ENCODE measurements at regions not wholly inside any gene's neighbourhood (a gene's known extent, or its start where the extent isn't known, plus 50 kb on each side); places are given as distances from the start of the nearest gene placed in this dataset.
"Not testable (repeated sequence)": the region's sequence is repeated elsewhere in the genome, so short reads cannot be mapped to it uniquely, and the experiment has no call there.

DNA sequence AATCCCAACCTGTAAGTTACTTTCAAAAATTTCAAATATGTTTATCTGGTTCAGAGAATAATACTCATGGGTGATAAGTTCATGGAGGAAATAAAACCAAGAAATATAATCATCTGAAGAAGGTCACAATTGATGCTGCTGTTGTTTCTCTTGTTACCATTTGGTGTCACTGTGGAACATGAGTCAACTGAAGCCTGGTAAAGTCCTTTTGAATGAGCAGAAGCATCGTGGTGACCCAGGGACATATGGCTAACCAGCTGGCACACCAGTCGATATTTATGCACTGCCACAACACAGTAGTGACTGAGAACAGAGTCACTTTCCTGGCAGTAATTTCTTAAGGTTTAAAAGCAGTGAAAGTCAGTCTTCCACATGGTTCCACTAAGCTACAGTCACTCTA is 612.9 kb upstream of the TLE4 start:
- no peak for DNase-seq

DNA sequence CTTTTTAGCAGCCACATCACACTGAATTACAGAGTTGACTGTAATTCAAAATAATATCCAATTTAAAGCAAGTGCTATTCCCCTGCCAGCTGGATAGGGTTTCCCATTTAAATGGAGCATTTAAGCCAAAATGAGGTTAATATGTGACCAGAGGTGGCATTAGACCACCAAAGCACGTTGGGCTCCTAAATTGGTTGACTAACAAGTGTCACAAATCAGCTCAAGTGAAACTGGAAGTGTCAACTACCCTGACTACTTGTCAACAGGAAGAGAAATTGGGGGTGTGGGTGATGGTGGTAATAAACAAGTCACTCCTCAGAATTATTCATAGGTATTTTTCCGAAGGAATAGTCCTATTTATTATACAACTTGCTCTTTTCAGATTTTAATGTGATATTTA is 609.6 kb upstream of the TLE4 start:
- no peak for DNase-seq

DNA sequence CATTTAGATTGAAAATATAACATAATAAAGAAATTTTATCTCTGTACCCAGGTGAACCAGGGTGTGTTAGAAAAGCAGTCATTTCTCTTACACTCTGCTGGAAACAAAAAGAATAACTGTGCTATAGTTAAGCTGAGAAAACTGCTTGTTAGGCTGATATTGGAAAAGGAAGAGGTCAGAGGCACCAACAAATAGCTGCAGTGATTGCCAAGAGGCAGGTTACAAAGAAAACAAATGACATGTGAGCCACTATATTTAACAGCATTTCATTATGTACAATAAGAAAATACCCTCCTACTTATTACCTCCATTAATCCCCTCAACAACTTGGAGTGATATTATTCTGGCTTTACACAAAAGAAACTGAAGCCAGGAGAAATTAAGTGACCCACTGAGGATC is 607.9 kb upstream of the TLE4 start:
- DNase-seq: no peak

DNA sequence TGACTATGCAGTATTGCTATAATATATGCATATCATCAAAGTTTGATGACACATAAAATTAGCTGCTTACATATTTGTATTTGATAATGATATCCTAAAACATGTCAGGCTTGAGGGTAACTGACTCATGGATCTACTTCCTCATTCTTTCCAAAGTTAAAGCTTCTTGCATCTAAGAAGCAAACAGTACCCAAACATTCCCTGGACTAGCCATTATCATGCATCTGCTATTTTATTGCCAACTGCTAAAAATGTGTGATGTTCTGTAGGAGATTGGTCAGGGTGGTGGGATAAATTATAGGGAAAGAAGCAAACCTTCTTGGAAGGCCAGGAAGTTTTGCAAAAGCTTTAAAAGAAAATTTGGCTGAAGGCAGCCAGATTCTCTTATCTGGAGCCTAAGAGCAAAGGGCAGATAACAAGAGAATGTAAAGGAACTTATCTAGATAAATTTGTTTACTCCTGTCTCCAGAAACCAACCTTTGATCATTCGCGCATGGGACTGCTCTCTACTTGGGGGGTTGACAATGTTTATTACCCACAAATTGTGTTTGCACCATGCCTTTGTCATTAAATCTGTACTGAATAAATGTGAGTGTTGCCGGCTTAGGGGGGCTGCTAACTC is 604.1 kb upstream of the TLE4 start:
- no peak for DNase-seq

DNA sequence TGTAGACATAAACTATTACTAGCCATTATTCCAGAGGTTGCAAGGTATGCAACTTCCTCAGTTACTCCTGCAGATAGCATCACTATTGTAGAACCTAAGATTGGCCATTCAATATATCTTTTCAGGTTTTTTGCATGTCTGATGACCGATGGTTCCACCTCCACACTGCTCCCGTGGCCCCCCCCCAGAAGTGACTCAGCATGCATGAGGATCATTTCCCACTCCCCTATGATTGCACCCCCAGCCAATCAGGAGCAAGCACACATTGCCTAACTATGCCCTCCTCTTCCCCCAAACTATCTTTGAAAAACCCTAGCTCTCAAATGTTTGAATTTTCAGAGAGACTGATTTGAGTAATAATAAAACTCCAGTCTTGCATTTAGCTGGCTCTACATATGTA is 601.4 kb upstream of the TLE4 start:
- no peak for DNase-seq

DNA sequence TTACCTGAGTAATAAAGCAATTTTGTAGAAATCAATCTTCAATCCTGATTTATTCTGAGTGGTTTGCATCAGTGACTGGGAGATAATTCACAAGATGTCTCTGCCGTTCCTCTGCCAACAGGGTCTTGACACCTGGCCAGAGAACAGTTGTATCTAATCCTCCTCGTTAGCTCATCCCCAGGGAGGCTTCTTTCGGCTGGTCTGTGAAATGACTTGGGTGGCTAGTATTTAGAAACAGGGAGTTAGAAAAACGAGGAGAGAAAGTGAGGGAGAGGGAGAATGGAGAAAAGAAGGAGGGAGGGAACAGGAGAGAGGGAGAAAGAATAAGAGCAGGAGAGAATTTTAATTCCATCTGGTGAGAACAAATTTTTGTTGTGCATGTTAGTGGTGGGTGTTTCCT is 600.2 kb upstream of the TLE4 start:
- DNase-seq: no peak

DNA sequence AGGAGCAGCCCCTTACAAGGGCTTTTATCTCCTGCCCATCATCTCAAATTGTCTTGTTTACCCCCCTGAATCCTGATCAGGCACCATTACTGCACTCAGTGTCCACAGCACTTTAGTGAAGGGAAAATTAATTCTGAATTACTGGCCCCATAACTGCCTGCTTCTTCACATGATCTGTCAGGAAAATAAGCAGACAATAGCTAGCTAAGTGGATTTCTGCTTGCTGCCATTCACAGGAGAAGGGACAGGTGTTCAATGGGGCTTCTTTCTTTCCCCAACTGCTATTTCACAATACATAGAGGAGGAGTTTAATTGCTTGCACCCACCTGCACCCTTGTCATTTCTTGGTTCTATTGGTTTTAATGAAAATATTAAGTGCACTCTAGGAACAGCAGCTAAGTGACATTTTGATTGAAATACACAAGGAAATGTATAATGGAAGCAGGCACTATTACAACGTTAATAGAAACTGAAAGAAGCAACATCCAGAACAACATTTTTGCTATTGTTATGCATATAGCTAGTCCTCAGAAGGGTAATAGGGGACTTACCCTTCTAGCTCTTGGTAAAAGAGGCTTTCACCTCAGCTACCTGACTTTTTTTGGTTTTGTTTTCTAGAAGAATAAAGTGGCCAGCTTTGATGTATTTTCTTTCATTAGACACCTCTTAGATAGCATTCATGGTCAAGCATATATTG is 599.3 kb upstream of the TLE4 start:
- no peak for DNase-seq

DNA sequence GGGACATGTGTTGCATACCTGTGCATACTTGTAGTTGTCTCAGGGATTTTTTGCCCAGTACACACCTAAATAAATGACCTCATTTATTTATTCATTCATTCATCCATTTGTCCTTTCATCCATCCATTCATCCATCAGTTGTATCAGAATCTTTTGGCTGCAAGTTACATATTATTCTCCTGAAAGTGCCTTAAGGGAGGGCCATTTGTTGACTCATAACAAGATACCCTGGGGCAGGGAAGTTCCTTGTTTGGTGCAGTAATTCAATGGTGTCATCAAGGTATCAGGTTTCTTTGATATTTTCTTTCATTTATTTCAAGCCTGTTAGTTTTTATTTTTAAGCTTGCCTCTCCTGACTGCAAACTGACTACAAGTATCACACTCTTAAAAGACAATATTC is 597.9 kb upstream of the TLE4 start:
- DNase-seq: no peak

DNA sequence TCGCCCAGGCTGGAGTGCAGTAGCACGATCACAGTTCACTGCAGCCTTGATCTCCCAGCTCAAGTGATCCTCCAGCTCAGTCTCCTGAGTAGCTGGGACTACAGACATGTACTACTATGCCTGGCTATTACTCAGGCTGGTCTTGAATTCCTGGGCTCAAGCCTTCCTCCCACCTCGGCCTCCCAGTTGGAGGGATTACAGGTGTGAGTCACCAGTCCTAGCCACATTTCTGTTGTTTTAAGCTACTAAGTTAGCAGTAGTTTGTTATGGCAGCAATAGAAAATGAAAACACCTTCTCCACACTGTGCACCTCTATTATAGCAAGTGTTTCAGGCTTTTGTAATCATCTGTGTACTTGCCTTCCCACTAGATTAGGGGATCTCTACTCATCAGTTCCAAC is 588.9 kb upstream of the TLE4 start:
- DNase-seq: no peak

DNA sequence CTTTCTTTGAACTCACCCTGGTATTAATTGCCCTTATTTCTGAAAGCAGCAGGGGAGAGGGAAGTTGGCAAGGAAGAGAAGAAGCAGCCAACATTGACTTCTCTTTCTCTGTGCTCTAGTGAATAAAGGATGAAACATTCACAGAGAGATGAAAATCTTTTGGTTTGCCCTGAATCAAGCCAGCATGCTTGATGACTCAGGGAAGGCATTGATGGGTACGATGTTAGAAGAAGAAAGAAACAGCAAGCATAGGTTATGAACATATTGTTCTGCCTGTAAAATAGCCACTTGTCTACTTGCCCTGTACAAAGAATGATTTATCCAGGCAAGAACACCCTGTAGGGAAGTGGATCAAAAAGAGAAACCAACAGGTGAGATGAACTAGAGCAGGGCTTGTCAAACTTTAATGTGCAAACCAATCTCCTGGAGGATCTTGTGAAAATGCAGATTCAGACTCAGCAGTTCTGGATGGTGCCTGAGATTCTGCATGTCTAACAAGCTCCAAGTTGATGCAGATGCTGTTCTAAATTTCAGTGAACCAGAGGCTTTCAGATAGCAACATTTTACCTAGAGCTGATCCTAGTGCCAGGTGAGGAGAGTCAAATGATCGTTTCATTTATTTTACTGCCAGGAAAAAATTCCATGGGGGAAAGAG is 586.6 kb upstream of the TLE4 start:
- DNase-seq: no peak

DNA sequence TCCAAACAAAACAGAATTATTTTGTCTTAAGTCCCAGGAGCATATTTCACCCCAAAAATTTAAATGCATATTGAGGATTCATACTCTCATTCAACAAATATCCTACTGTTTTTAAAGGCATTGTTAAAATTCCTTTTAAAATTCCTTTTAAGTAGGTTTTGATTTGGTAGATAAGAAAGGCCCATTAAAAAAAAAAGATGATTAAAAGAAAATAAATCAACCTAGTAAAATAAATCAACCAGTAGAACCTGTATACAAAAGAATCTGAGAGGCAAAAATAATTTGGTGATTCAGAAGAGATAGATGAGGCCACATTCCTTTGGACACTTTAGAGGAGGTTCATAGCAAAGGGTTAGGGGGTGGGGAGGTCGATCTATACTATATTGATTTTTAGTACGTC is 585.3 kb upstream of the TLE4 start:
- DNase-seq: no peak

DNA sequence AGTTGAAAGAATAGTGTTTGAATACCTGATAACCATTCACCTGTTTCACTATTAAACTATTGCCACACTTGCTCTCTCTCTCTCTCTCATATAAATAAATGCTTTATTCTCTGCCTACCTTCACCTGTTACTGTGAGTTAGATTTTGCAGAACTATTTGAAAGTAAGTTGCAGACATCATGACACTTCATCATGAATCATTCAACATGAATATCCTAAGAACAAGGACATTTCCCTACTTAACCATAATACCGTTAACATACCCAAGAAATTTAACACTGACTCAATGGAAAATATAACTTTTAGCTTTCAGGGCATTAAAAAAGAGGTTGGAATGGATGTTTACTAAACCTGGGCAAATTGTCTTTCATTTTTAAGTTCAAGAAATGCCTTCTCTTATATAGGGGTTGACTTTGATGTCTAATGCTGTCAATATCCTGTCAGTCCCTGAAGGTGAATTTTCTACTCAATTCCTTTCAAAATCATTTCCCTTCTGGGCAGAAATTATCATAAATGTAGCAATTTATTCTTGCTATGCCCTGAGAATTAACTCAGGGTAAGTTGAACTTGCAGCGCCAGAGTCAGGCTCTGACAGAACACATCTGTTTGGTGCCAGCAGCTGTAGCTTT is 582.6 kb upstream of the TLE4 start:
- DNase-seq: no peak

DNA sequence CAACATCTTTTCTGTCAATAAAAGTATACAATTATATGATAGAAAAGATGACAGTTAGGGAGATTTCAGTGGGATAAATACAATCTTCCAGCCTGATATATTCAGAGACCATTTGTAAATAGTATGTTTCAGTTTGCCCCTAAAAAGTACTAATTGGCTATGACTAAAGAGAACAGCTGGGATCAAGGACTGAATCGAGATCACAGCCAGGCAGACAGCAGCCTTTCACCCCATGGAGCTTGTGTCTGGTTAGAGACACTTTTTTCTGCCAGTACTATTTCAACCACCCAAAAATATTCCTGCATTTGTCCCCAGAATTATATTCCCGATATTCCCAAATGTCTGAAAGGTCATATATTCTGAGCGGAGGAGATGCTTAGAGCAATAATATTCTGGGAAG is 577.3 kb upstream of the TLE4 start:
- DNase-seq: no peak

DNA sequence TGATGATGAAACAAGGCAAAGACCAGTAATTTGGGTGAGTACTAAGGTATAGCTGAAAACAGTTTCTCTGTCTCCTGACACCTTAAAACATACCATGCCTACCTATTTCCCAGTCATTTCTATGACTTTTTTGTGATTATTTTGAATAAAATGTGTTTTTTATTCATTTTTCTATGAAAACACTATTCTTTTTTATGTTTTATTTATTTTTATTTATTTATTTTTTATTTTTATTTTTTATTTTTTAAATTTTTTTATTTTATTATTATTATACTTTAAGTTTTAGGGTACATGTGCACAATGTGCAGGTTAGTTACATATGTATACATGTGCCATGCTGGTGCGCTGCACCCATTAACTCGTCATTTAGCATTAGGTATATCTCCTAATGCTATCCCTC is 576.8 kb upstream of the TLE4 start:
- DNase-seq: not testable (repeated sequence)

DNA sequence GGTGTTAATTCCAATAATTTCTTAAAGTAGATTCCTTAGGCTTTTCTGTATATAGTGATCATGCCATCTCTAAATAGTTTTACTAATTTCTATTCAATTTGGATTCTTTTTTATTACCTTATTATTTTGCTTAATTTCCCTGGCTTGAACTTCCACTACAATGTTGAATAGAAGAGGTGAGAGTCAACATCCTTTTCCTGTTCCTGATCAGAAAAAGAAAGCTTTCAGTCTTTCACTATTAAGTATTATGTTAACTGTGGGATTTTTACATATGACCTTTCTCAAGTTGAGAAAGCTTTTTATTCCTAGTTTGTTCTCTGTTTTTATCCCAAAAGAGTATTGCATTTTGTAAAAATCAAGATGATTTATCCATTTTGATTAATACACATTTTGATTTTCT is 574.5 kb upstream of the TLE4 start:
- no peak for DNase-seq

DNA sequence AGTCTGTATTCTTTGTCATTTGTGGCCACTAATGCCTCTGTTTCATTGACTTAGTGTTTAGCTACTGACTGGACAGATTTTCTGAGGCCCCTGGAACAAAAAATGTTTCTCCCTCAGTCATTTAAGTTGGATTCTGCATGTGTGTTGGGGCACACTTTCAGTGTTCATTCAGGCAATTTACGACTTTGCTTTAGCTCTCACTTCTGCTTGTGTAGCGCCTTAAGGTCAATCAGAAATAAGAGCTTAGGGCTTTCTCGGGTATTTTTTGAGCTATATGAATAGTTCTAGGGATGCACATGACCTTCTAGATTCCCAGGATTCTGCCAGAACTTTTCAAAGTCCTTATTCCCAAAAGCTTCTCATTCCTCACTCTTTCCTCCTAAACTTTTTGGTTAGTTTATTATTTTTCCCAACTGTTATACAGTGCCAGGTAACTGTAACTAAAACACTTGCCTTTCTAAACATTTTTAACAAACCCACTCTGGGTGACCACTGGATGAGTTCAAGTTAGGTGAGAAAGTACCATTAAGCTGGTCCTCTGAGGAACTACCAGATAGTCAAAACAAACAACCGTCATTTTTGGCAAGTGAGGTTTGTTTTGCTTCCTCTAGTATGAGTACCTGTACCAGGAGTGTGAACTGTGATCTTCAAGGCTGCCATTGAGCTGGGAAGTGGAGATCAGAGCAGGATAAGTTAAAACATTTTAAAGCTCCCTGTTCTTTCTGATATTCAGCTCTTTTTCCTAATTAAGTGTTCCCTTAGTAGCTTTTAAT is 571.3 kb upstream of the TLE4 start:
- no peak for DNase-seq

DNA sequence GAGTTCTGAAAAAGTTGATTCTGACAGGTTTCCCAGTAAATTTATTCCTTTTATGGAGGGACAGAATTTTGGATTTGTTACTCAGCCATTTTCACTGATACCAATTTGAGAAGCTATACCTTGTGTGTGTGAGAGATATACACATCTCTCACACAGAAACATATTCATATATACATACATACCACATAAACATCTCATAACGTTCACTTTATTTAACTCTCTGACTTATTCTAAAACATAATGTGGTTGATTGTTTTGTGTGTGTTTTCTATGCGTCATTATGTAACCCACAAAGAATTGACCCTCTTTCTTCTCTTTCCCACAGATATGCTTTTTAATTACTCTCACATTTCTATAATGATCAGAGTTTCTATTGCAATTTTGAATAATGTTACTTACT is 570.8 kb upstream of the TLE4 start:
- no peak for DNase-seq

DNA sequence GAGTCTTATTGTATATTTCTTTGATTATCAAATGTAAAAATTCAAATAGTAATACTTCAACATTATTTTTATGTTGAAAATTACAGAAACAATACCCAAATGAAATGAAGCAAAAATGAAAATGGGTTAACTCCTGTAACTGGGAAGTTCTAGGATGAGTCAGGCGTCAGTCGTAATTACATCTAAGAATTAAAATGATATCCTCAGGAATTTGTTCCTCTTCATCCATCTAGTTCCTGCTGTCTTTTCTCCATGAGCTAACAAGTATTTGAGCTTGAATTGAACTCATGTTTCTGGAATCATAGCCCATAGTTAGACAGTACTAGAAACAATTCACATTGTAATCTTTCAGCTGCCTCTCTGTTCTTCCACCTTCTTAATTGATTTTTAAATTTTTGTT is 568.3 kb upstream of the TLE4 start:
- no peak for DNase-seq

DNA sequence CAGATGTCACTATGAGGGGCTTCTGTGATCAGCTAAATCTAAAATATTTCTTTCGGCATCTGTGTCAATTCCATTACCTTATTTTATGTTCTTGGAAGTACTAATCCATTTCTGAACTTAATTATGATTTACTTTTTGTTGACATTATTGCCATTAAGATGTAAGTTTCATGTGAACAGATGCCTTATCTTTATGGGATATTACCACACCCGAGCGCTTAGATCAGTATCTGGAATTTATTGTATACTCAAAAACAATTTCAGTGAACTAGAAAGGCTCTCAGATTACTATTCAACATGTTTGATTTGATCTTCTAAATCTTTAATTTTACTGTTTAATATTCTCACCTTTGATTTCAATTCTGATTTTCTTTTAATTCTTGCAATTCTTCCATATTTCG is 567.7 kb upstream of the TLE4 start:
- DNase-seq: no peak

DNA sequence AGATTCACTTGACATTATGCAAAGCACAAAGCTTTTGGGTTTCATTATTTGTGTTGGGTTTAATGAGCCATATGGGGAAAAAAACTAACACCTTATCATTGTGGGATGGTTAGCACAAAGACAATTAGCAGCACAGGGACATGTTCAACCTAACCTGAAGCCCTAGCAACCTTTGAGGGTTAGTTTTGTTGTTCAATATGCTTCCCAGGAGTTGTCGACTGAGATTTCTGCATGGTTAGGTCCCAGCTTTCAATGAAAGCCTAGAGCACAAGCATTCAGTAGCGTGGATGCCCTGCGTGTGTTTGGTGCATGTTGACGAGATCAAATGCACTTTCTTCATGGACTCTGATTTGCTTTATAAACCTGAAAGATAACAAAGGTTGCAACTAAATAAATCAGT is 565.2 kb upstream of the TLE4 start:
- DNase-seq: no peak

DNA sequence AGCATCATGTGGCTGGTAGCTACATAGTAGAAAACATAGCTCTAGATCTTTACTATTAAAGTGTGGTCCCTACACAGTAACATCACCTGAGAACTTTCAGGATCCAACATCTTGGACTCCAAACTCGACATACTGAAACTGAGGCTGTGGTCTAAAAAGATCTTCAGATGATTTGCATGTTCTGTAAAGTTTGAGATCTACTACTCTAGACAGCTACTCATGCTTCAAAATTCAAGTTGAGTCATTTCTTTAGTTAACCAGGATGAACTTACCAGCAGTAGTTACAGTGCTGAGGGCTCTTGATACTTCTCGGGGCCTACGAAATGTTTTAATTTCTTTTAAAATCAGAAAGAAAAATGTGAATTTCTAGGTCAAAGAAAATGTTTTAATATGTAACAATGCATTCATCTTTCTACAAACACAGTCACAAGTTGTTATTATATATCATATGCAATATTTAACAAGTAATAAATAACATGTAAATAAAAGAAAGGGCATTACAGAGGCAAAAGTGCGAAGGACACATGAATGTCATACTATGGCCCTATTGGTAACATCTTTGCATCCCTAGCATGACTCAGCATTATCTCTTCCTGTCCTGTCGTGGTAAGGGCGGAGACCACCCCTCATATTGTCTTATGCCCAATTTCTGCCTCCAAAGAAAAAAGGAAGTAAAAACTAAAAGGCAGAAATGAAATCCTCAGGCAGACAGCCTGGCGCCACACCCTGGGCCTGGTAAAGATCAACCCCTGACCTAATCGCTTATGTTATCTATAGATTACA is 563.9 kb upstream of the TLE4 start:
- DNase-seq: no peak

Measured in anterior cingulate cortex (tissue), 58 donors.